Forelimb muscle (tissue), 1 donor: ENCODE measurements at regions not wholly inside any gene's neighbourhood (a gene's known extent, or its start where the extent isn't known, plus 50 kb on each side); places are given as distances from the start of the nearest gene placed in this dataset.

Experiments
- DNase-seq: peaks from one replicate; pipeline ENCODE4 v3.0.0-alpha.2; 2013; ENCODE audit warnings: low read depth

- no peak for DNase-seq
Measured at GRCh38 chr2:75808793-75809535, 98.2 kb upstream of the GCFC2 start.

GRCh38 chr2:75807992-75808391 is 97.3 kb upstream of the GCFC2 start:
- no peak for DNase-seq

- DNase-seq = no peak
Measured at GRCh38 chr2:75801234-75801982, 90.7 kb upstream of the GCFC2 start.

GRCh38 chr2:75800456-75800855 is 89.7 kb upstream of the GCFC2 start:
- DNase-seq = no peak

- no peak for DNase-seq
Measured at GRCh38 chr2:75799859-75800258, 89.1 kb upstream of the GCFC2 start.

- no peak for DNase-seq
Measured at GRCh38 chr2:75798569-75798968, 87.9 kb upstream of the GCFC2 start.

- no peak for DNase-seq
Measured at GRCh38 chr2:75792996-75793395, 82.3 kb upstream of the GCFC2 start.

- DNase-seq = no peak
Measured at GRCh38 chr2:75792146-75792545, 81.4 kb upstream of the GCFC2 start.

- DNase-seq = no peak
Measured at GRCh38 chr2:75790814-75791467, 80.2 kb upstream of the GCFC2 start.

- no peak for DNase-seq
Measured at GRCh38 chr2:75790121-75790813, 79.6 kb upstream of the GCFC2 start.

GRCh38 chr2:75788902-75789301 is 78.2 kb upstream of the GCFC2 start:
- DNase-seq = no peak

- DNase-seq = no peak
Measured at GRCh38 chr2:75788154-75788553, 77.4 kb upstream of the GCFC2 start.

GRCh38 chr2:75787532-75788132 is 76.9 kb upstream of the GCFC2 start:
- DNase-seq = peak; percentile 11

GRCh38 chr2:75775311-75775823 is 64.7 kb upstream of the GCFC2 start:
- DNase-seq = no peak

- DNase-seq = no peak
Measured at GRCh38 chr2:75772908-75773630, 62.4 kb upstream of the GCFC2 start.

GRCh38 chr2:75765798-75766197 is 55.1 kb upstream of the GCFC2 start:
- DNase-seq = no peak

GRCh38 chr2:75764611-75765010 is 53.9 kb upstream of the GCFC2 start:
- DNase-seq = no peak
